GM19463 (cell line): ENCODE measurements at regions not wholly inside any gene's neighbourhood (a gene's known extent, or its start where the extent isn't known, plus 50 kb on each side); places are given as distances from the start of the nearest gene placed in this dataset.
"Not testable (repeated sequence)": the region's sequence is repeated elsewhere in the genome, so short reads cannot be mapped to it uniquely, and the experiment has no call there.

Source experiments
- ATAC-seq: cut with Tn5 transposase; IDR thresholded peaks from one replicate; pipeline ENCODE4 v1.9.1; 2021; ENCODE audit warnings: mild to moderate bottlenecking, moderate library complexity; ENCODE audit not compliant: unreplicated experiment

DNA sequence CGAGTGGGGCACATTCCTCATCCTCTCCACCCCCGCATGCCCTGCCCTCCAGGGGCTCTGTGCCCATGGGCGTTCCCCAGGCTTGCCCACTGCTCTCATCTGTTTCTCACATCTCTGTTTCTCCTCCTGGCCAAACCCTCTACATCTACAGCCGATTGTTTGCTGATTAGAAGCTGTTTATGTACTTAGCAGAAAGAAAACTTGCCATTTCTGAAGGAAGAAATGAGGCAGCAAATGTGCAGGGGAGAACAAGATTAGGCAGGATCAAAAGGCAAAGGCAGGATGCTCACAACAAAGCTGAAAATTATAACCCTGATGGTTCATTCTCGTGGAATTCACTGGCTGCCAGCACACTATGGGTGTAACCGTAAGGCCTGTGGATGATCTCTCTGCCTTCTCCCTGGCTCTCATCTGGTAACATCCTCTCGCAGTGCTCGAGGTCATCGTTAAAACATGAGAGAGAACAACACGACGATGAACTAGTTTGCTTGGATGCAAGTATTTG is 111.6 kb upstream of the KLF14 start:
- ATAC-seq = no peak

DNA sequence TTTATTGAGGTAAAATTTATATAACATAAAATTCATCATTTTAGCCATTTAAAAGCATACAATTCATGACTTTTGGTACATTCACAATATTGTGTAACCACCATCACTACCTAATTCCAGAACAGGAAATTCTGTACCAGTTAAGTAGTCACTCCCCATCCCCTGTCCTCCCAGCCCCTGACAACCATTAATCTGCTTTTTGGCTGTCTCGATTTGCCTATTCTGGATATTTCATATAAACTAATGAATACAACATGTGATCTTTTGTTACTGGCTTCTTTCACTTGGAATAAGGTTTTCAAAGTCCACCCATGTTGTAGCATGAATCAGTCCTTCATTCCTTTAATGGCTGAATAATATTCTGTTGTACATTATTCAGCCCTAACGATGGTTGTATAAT is 115.6 kb upstream of the KLF14 start:
- ATAC-seq = no peak

- ATAC-seq = no peak
Observed at GRCh38 chr7:130850956-130851355, 116.9 kb upstream of the KLF14 start.

GRCh38 chr7:130852867-130853266 is 118.9 kb upstream of the KLF14 start:
- no peak for ATAC-seq

GRCh38 chr7:130853503-130854279 is 119.7 kb upstream of the KLF14 start:
- no peak for ATAC-seq

DNA sequence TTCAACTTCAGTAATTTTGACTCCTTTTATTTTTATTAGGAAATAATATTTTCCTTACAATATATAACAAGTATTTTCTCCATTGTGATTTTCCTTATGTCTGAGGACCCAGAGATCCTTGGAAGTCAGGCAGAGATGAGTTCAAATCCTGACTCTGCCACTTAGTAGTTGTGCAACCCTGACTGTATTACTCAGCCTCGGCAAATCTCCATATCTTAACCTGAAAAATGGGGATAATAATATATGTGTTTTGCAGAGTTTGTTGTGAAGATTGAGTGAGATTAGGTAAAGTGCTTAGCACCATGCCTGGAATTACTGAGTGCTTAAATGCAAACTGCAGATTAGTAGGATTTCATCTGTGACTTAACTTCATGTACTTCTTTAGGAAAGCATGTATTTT is 120.5 kb upstream of the KLF14 start:
- ATAC-seq = no peak

DNA sequence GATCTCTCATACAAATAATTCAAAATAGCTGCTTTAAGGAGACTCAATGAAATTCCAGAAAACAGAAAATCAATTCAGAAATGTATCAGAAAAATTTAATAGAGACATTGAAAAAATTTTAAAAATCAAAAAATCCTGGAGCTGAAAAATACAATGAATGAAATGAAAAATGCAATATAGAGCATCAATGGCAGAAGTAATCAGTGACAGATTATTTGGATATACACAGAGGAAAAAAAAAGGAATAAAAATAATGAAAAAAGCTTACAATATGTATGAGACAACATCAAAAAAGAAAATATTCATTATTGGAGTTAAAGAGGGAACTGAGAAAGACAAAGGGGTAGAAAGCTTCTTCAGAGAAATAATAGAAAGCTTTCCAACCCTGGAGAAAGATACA is 122.9 kb upstream of the KLF14 start:
- ATAC-seq = no peak

- ATAC-seq = not testable (repeated sequence)
Observed at GRCh38 chr7:130860832-130861231, 126.8 kb upstream of the KLF14 start.

DNA sequence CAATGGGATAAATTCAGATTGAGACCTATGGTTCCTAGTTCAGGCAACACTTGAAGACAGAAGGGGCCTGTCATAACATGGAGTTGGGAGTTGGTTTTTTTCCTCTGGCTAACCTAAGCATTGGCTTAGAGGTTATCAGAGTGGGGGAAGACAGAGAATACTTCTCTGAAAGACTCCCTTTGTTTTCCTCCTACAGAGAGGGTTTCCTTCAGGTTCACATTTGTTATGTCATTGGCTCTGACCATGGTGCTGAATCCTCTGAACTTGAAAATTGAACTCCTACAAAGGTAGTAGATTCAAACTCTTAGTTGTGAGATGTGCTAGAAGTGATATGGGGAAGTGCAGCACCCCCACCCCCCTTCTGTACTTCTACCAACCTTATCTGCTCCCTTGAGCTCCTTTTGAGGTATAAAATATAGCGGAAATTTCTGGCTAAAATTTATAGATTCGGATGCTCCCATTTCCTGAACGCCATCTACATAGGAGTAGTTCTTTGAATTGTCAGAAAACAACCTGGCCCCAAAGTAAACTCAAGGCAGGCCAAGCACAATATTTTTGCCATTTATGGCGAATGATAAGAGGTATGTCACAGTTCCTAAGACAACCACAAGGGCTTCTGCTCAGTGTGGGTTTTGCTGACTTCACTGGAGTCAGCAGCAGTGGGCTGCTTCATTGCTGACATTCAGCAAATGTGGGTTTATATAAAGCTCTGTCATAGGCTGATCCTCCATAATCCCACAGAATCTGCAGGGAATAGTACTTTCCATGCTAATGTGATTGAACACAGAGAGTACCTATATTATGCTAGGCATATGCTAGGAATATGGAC is 131.6 kb upstream of the KLF14 start:
- ATAC-seq = no peak

GRCh38 chr7:130867039-130867438 is 133.0 kb upstream of the KLF14 start:
- no peak for ATAC-seq

- ATAC-seq = no peak
Observed at GRCh38 chr7:130867581-130868136, 133.7 kb upstream of the KLF14 start.

DNA sequence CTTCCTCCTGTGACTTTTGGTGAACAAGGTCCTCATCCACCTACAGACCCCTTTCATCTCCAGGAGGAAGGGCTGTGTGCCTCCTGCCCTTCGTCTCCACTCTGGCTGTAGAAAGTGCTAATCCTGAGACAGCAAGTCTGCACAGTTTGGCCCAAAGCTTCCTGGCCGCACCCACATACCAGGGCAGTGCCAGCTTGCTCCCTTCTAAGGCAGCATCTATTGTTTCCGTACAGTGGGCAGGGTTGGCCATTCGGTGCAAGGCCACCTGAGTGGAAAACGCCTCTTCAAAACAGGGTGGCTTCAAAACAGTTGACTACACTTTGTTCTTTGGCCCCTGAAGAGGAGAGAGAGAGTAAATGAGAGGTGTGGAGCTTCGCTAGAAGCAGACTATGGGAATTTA is 134.1 kb upstream of the KLF14 start:
- ATAC-seq = no peak

DNA sequence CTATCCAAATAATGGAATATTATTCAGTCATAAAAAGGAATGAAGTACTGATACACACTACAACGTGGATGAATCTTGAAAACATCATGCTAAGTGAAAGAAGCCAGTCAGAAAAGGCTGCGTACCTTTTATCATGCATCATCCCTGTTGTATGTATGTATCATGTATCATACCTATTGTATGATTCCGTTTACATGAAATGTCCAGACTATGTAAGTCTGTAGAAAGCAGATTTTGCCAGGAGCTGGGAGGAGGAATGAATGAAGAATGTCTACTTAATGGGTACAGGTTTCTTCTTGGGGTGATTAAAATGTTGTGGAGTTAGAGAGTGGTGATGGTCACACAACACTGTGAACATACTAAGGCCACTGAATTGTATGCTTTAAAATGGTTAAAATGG is 135.9 kb upstream of the KLF14 start:
- ATAC-seq = no peak

DNA sequence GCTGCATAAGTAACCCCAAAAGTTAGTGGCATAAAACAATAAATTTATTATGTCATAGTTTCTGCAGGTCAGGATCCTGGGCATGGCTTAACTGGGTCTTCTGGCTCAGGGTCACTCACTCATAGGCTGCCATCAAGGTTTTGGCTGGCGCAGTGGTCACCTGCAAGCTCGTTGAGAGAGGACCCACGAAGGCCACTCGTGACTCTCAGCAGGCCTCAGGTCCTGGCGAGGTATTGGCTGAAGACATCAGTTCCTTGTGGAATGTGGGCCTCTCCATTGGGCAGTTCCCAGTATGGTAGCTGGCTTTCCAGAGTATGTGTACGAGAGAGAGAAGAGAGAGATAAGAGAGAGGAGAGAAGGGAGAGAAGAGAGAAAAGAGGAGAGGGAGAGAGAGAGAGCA is 138.3 kb upstream of the KLF14 start:
- ATAC-seq = no peak

- no peak for ATAC-seq
Observed at GRCh38 chr7:130872756-130873448, 138.9 kb upstream of the KLF14 start.

GRCh38 chr7:130874071-130874915 is 140.3 kb upstream of the KLF14 start:
- ATAC-seq = no peak

DNA sequence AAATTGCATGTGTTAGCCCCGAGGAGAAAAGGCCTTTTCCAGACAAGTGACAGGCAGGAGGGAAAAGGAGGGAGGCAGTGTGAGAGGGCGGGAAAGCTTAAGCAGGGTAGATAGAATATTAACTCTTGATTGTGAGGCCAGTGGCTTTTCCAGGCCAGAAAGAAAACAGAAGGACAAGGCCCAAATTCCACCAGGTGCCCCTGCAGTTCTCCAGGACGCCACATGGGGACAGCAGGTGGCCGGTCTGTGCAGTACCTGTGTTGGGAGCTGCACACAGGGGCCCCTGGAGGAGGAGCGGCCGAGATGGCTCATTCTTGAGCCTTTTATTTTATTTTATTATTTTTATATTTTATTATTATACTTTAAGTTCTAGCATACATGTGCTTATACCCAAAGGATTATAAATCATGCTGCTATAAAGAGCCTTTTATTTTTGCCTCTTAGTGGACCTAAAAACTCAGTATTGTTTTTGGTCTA is 141.3 kb upstream of the KLF14 start:
- ATAC-seq = peak; percentile 70

DNA sequence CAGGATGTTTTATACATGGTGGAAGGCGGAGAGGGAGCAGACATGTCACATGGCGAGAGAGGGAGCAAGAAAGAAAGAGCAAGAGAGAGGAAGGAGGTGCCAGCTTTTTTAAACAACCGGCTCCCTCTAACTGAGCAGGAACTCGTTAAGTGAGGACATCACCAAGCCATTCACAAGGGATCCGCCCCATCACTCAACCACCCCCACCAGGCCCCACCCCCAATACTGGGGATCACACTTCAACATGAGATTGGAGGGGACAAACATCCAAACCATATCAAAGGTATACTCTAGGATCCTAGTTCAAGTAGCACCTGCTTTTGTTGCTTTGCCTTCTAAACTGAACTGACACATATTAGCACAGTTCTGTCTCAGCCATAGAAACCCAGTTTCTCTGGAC is 141.9 kb upstream of the KLF14 start:
- no peak for ATAC-seq

DNA sequence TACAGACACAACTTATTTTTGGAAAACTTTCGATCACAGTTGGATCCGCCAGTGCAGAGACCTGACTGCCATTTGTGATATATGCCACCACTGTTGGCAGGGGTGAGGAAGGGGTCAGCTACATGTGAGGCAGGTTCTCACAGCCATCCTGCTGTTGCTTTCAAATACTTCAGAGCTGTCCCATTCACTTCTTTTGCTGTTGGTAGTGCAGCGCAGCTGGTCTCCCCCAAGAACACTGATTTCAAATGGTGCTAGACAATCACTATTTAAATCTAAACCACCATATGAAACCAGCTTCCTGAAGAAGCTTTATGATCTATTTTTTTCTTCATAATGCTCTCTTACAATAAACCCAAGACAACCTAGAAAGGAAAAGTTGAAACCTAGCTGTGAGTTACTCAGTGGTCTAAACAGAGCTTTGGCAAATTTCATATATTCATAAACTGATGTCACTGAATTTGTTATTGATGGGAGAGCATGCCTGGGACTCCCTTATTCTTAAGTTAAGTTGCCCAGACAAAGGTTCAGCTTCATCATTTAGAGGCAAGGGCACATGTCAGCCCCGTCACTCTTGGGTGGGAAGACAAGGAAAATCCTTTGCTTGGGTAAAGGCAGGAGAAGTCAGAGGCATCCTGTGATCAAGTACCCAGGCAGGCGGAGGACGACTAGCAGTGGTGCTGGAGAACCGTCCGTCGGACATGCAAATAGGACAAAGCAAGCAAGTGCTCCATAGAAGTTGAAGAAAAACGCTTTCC is 143.4 kb upstream of the KLF14 start:
- no peak for ATAC-seq

DNA sequence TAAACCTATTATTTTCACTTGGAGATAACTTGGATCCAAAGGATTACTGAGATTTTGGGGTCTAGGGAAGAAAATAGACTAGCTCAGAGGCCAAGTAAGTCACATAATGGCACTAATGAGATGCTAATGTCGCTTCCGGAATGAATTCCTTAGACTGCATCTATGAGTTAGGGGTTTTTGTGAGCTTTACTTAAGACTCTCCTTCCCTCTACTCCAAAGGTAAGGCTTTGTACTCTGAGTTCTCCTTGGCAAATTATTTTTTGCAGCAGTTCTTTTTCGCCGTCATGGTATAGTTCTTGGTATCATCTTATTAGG is 143.9 kb upstream of the KLF14 start:
- no peak for ATAC-seq
